ENCODE measurements at regions not wholly inside any gene's neighbourhood (a gene's known extent, or its start where the extent isn't known, plus 50 kb on each side); places are given as distances from the start of the nearest gene placed in this dataset.
"Not testable (repeated sequence)": the region's sequence is repeated elsewhere in the genome, so short reads cannot be mapped to it uniquely, and the experiment has no call there.

- not testable (repeated sequence) for DNase-seq (ENCODE audit: low read depth)
Observed at GRCh38 chr7:16266470-16266869, 154.9 kb downstream of the CRPPA start.

GRCh38 chr7:16265863-16266458 is 155.4 kb downstream of the CRPPA start:
- DNase-seq (ENCODE audit: low read depth) = no peak

- no peak for DNase-seq (ENCODE audit: low read depth)
Observed at GRCh38 chr7:16264823-16265804, 156.2 kb downstream of the CRPPA start.

- DNase-seq (ENCODE audit: low read depth) = no peak
Observed at GRCh38 chr7:16264036-16264819, 157.1 kb downstream of the CRPPA start.

- not testable (repeated sequence) for DNase-seq (ENCODE audit: low read depth)
Observed at GRCh38 chr7:16263377-16263776, 158.0 kb downstream of the CRPPA start.

GRCh38 chr7:16261654-16262053 is 159.7 kb downstream of the CRPPA start:
- no peak for DNase-seq (ENCODE audit: low read depth)

- DNase-seq (ENCODE audit: low read depth) = no peak
Observed at GRCh38 chr7:16261100-16261499, 160.2 kb downstream of the CRPPA start.

- DNase-seq (ENCODE audit: low read depth) = no peak
Observed at GRCh38 chr7:16260236-16260728, 161.1 kb downstream of the CRPPA start.

GRCh38 chr7:16256419-16256818 is 164.9 kb downstream of the CRPPA start:
- DNase-seq (ENCODE audit: low read depth) = not testable (repeated sequence)

GRCh38 chr7:16255952-16256351 is 165.4 kb downstream of the CRPPA start:
- not testable (repeated sequence) for DNase-seq (ENCODE audit: low read depth)

- not testable (repeated sequence) for DNase-seq (ENCODE audit: low read depth)
Observed at GRCh38 chr7:16250655-16251054, 170.7 kb downstream of the CRPPA start.

GRCh38 chr7:16249204-16249603 is 172.1 kb downstream of the CRPPA start:
- DNase-seq (ENCODE audit: low read depth) = not testable (repeated sequence)

GRCh38 chr7:16248556-16248955 is 172.8 kb downstream of the CRPPA start:
- not testable (repeated sequence) for DNase-seq (ENCODE audit: low read depth)

GRCh38 chr7:16244469-16244868 is 176.9 kb downstream of the CRPPA start:
- no peak for DNase-seq (ENCODE audit: low read depth)

GRCh38 chr7:16242920-16243319 is 178.4 kb downstream of the CRPPA start:
- no peak for DNase-seq (ENCODE audit: low read depth)

GRCh38 chr7:16241017-16241416 is 180.3 kb downstream of the CRPPA start:
- DNase-seq (ENCODE audit: low read depth) = no peak

GRCh38 chr7:16236381-16236780 is 185.0 kb downstream of the CRPPA start:
- no peak for DNase-seq (ENCODE audit: low read depth)

- DNase-seq (ENCODE audit: low read depth) = no peak
Observed at GRCh38 chr7:16235147-16236114, 185.9 kb downstream of the CRPPA start.

GRCh38 chr7:16234493-16235146 is 186.7 kb downstream of the CRPPA start:
- no peak for DNase-seq (ENCODE audit: low read depth)

- no peak for DNase-seq (ENCODE audit: low read depth)
Observed at GRCh38 chr7:16233517-16233916, 187.8 kb downstream of the CRPPA start.
